GM18511 (cell line): ENCODE measurements at regions not wholly inside any gene's neighbourhood (a gene's known extent, or its start where the extent isn't known, plus 50 kb on each side); places are given as distances from the start of the nearest gene placed in this dataset.

Source experiments
- ATAC-seq: cut with Tn5 transposase; IDR thresholded peaks from one replicate; pipeline ENCODE4 v1.9.1; 2021; ENCODE audit warnings: mild to moderate bottlenecking, moderate library complexity; ENCODE audit not compliant: unreplicated experiment

- ATAC-seq = no peak
These were observed 181.9 kb downstream of the TMEM200A start for GRCh38 chr6:130547723-130548122.

GRCh38 chr6:130557481-130558112 is 191.8 kb downstream of the TMEM200A start:
- ATAC-seq = peak; percentile 58

- ATAC-seq = no peak
These were observed 192.3 kb downstream of the TMEM200A start for GRCh38 chr6:130558131-130558530.

GRCh38 chr6:130559166-130559565 is 193.3 kb downstream of the TMEM200A start:
- no peak for ATAC-seq

- ATAC-seq = no peak
These were observed 194.4 kb downstream of the TMEM200A start for GRCh38 chr6:130560231-130560630.

- ATAC-seq = peak; percentile 58
These were observed 195.3 kb downstream of the TMEM200A start for GRCh38 chr6:130561159-130561558.

- no peak for ATAC-seq
These were observed 199.9 kb downstream of the TMEM200A start for GRCh38 chr6:130565696-130566095.

GRCh38 chr6:130574146-130574545 is 208.3 kb downstream of the TMEM200A start:
- no peak for ATAC-seq

- ATAC-seq = peak; percentile 17
These were observed 209.7 kb downstream of the TMEM200A start for GRCh38 chr6:130575557-130575956.

GRCh38 chr6:130575971-130576370 is 210.2 kb downstream of the TMEM200A start:
- ATAC-seq = peak; percentile 100

- no peak for ATAC-seq
These were observed 211.5 kb downstream of the TMEM200A start for GRCh38 chr6:130577178-130577919.

GRCh38 chr6:130578713-130579112 is 212.9 kb downstream of the TMEM200A start:
- ATAC-seq = no peak

GRCh38 chr6:130583268-130583667 is 217.5 kb downstream of the TMEM200A start:
- ATAC-seq = no peak

- no peak for ATAC-seq
These were observed 219.8 kb downstream of the TMEM200A start for GRCh38 chr6:130585587-130585986.

- ATAC-seq = no peak
These were observed 222.1 kb downstream of the TMEM200A start for GRCh38 chr6:130587778-130588520.

- ATAC-seq = peak; percentile 80
These were observed 227.4 kb downstream of the TMEM200A start for GRCh38 chr6:130593200-130593599.

GRCh38 chr6:130593948-130594347 is 228.1 kb downstream of the TMEM200A start:
- no peak for ATAC-seq

GRCh38 chr6:130598021-130598989 is 228.9 kb upstream of the SMLR1 start:
- ATAC-seq = no peak

- ATAC-seq = no peak
These were observed 226.3 kb upstream of the SMLR1 start for GRCh38 chr6:130600880-130601341.

GRCh38 chr6:130602151-130602770 is 224.9 kb upstream of the SMLR1 start:
- no peak for ATAC-seq
